ENCODE measurements at regions not wholly inside any gene's neighbourhood (a gene's known extent, or its start where the extent isn't known, plus 50 kb on each side); places are given as distances from the start of the nearest gene placed in this dataset.
"Not testable (repeated sequence)": the region's sequence is repeated elsewhere in the genome, so short reads cannot be mapped to it uniquely, and the experiment has no call there.

- H3K4me2 ChIP-seq (ENCODE audit: low read length), result no peak overlapping the region
- H3K27me3 ChIP-seq (ENCODE audit: control insufficient read depth, insufficient read depth, low read length), result no peaks in the 10 kb centered on the region
- H3K4me1 ChIP-seq (ENCODE audit: control insufficient read depth, insufficient read depth, low read length), result no peaks in the 10 kb centered on the region
- no peaks in the 10 kb centered on the region for H3K36me3 ChIP-seq (ENCODE audit: insufficient read depth, low read length)
- H3K4me3 ChIP-seq (ENCODE audit: low read length), result no peak overlapping the region
- H3K9me3 ChIP-seq (replicated peaks; ENCODE audit: low read length), result no peaks in the 10 kb centered on the region
- H3K9ac ChIP-seq (ENCODE audit: low read depth, low read length), result no peak overlapping the region
Measured at GRCh38 chr7:112640685-112641084, 149.5 kb downstream of the TMEM168 start.

GRCh38 chr7:112646783-112647182 lies 143.4 kb downstream of the TMEM168 start:
- Histone ChIP-seq H3K27me3 (ENCODE audit: control insufficient read depth, insufficient read depth, low read length) (no peaks in the 10 kb centered on the region), H3K4me1 (ENCODE audit: control insufficient read depth, insufficient read depth, low read length) (peaks cover 4% of the 10 kb centered on the region), H3K4me3 (ENCODE audit: low read length) (no peak overlapping the region), H3K36me3 (ENCODE audit: insufficient read depth, low read length) (no peaks in the 10 kb centered on the region), H3K9ac (ENCODE audit: low read depth, low read length) (no peak overlapping the region), H3K9me3 (replicated peaks; ENCODE audit: low read length) (no peaks in the 10 kb centered on the region), H3K4me2 (ENCODE audit: low read length) (no peak overlapping the region)

- Histone ChIP-seq H3K9ac (ENCODE audit: low read depth, low read length) (no peak overlapping the region), H3K4me2 (ENCODE audit: low read length) (no peak overlapping the region), H3K4me1 (ENCODE audit: control insufficient read depth, insufficient read depth, low read length) (peaks cover 4% of the 10 kb centered on the region), H3K27me3 (ENCODE audit: control insufficient read depth, insufficient read depth, low read length) (no peaks in the 10 kb centered on the region), H3K4me3 (ENCODE audit: low read length) (no peak overlapping the region), H3K9me3 (replicated peaks; ENCODE audit: low read length) (no peaks in the 10 kb centered on the region), H3K36me3 (ENCODE audit: insufficient read depth, low read length) (no peaks in the 10 kb centered on the region)
Measured at GRCh38 chr7:112648781-112649180, 141.4 kb downstream of the TMEM168 start.

GRCh38 chr7:112649560-112649959 lies 140.6 kb downstream of the TMEM168 start:
- Histone ChIP-seq H3K9me3 (replicated peaks; ENCODE audit: low read length) (no peaks in the 10 kb centered on the region), H3K36me3 (ENCODE audit: insufficient read depth, low read length) (no peaks in the 10 kb centered on the region), H3K27me3 (ENCODE audit: control insufficient read depth, insufficient read depth, low read length) (no peaks in the 10 kb centered on the region), H3K4me1 (ENCODE audit: control insufficient read depth, insufficient read depth, low read length) (peaks cover 4% of the 10 kb centered on the region), H3K9ac (ENCODE audit: low read depth, low read length) (no peak overlapping the region), H3K4me3 (ENCODE audit: low read length) (no peak overlapping the region), H3K4me2 (ENCODE audit: low read length) (no peak overlapping the region)

- Histone ChIP-seq H3K4me3 (ENCODE audit: low read length) (no peak overlapping the region), H3K4me2 (ENCODE audit: low read length) (no peak overlapping the region), H3K9me3 (replicated peaks; ENCODE audit: low read length) (no peaks in the 10 kb centered on the region), H3K4me1 (ENCODE audit: control insufficient read depth, insufficient read depth, low read length) (no peaks in the 10 kb centered on the region), H3K36me3 (ENCODE audit: insufficient read depth, low read length) (no peaks in the 10 kb centered on the region), H3K27me3 (ENCODE audit: control insufficient read depth, insufficient read depth, low read length) (no peaks in the 10 kb centered on the region), H3K9ac (ENCODE audit: low read depth, low read length) (no peak overlapping the region)
Measured at GRCh38 chr7:112654322-112655216, 135.6 kb downstream of the TMEM168 start.

- H3K9ac ChIP-seq (ENCODE audit: low read depth, low read length), result no peak overlapping the region
- no peak overlapping the region for H3K4me2 ChIP-seq (ENCODE audit: low read length)
- H3K36me3 ChIP-seq (ENCODE audit: insufficient read depth, low read length), result no peaks in the 10 kb centered on the region
- no peaks in the 10 kb centered on the region for H3K9me3 ChIP-seq (replicated peaks; ENCODE audit: low read length)
- no peak overlapping the region for H3K4me3 ChIP-seq (ENCODE audit: low read length)
- no peaks in the 10 kb centered on the region for H3K27me3 ChIP-seq (ENCODE audit: control insufficient read depth, insufficient read depth, low read length)
- no peaks in the 10 kb centered on the region for H3K4me1 ChIP-seq (ENCODE audit: control insufficient read depth, insufficient read depth, low read length)
Measured at GRCh38 chr7:112665709-112666108, 124.5 kb downstream of the TMEM168 start.

- H3K4me3 ChIP-seq (ENCODE audit: low read length), result no peak overlapping the region
- H3K4me2 ChIP-seq (ENCODE audit: low read length), result no peak overlapping the region
- H3K27me3 ChIP-seq (ENCODE audit: control insufficient read depth, insufficient read depth, low read length), result no peaks in the 10 kb centered on the region
- H3K4me1 ChIP-seq (ENCODE audit: control insufficient read depth, insufficient read depth, low read length), result no peaks in the 10 kb centered on the region
- H3K9me3 ChIP-seq (replicated peaks; ENCODE audit: low read length), result no peaks in the 10 kb centered on the region
- no peak overlapping the region for H3K9ac ChIP-seq (ENCODE audit: low read depth, low read length)
- no peaks in the 10 kb centered on the region for H3K36me3 ChIP-seq (ENCODE audit: insufficient read depth, low read length)
Measured at GRCh38 chr7:112668561-112668960, 121.6 kb downstream of the TMEM168 start.

GRCh38 chr7:112669306-112669705 lies 120.9 kb downstream of the TMEM168 start:
- no peaks in the 10 kb centered on the region for H3K9me3 ChIP-seq (replicated peaks; ENCODE audit: low read length)
- H3K9ac ChIP-seq (ENCODE audit: low read depth, low read length), result no peak overlapping the region
- H3K4me3 ChIP-seq (ENCODE audit: low read length), result no peak overlapping the region
- H3K27me3 ChIP-seq (ENCODE audit: control insufficient read depth, insufficient read depth, low read length), result no peaks in the 10 kb centered on the region
- H3K36me3 ChIP-seq (ENCODE audit: insufficient read depth, low read length), result no peaks in the 10 kb centered on the region
- no peaks in the 10 kb centered on the region for H3K4me1 ChIP-seq (ENCODE audit: control insufficient read depth, insufficient read depth, low read length)
- H3K4me2 ChIP-seq (ENCODE audit: low read length), result no peak overlapping the region

GRCh38 chr7:112670193-112670592 lies 120.0 kb downstream of the TMEM168 start:
- Histone ChIP-seq H3K36me3 (ENCODE audit: insufficient read depth, low read length) (no peaks in the 10 kb centered on the region), H3K27me3 (ENCODE audit: control insufficient read depth, insufficient read depth, low read length) (no peaks in the 10 kb centered on the region), H3K4me1 (ENCODE audit: control insufficient read depth, insufficient read depth, low read length) (no peaks in the 10 kb centered on the region), H3K9me3 (replicated peaks; ENCODE audit: low read length) (no peaks in the 10 kb centered on the region), H3K4me2 (ENCODE audit: low read length) (no peak overlapping the region), H3K4me3 (ENCODE audit: low read length) (no peak overlapping the region), H3K9ac (ENCODE audit: low read depth, low read length) (no peak overlapping the region)

- no peaks in the 10 kb centered on the region for H3K4me1 ChIP-seq (ENCODE audit: control insufficient read depth, insufficient read depth, low read length)
- H3K27me3 ChIP-seq (ENCODE audit: control insufficient read depth, insufficient read depth, low read length), result no peaks in the 10 kb centered on the region
- H3K36me3 ChIP-seq (ENCODE audit: insufficient read depth, low read length), result no peaks in the 10 kb centered on the region
- no peak overlapping the region for H3K4me2 ChIP-seq (ENCODE audit: low read length)
- H3K9ac ChIP-seq (ENCODE audit: low read depth, low read length), result no peak overlapping the region
- no peak overlapping the region for H3K4me3 ChIP-seq (ENCODE audit: low read length)
- H3K9me3 ChIP-seq (replicated peaks; ENCODE audit: low read length), result no peaks in the 10 kb centered on the region
Measured at GRCh38 chr7:112678626-112679025, 111.6 kb downstream of the TMEM168 start.

GRCh38 chr7:112689466-112690177 lies 100.6 kb downstream of the TMEM168 start:
- not testable (repeated sequence) for H3K4me3 ChIP-seq (ENCODE audit: low read length); H3K36me3 ChIP-seq (ENCODE audit: insufficient read depth, low read length); H3K9me3 ChIP-seq (replicated peaks; ENCODE audit: low read length); H3K4me1 ChIP-seq (ENCODE audit: control insufficient read depth, insufficient read depth, low read length); H3K27me3 ChIP-seq (ENCODE audit: control insufficient read depth, insufficient read depth, low read length); H3K9ac ChIP-seq (ENCODE audit: low read depth, low read length); H3K4me2 ChIP-seq (ENCODE audit: low read length)
